HUES48 (cell line): ENCODE measurements at regions not wholly inside any gene's neighbourhood (a gene's known extent, or its start where the extent isn't known, plus 50 kb on each side); places are given as distances from the start of the nearest gene placed in this dataset.

Source experiments
- H3K27ac ChIP-seq: one replicate; pipeline ENCODE4 v1.7.0; 2013; ENCODE audit warnings: low read depth, low read length, inconsistent platforms
- H3K27me3 ChIP-seq: 2 replicates; pipeline ENCODE4 v1.6.1; 2013; ENCODE audit warnings: mild to moderate bottlenecking, low read length; ENCODE audit not compliant: control insufficient read depth, insufficient read depth
- H3K36me3 ChIP-seq: 2 replicates; pipeline ENCODE4 v1.6.1; 2013; ENCODE audit warnings: low read length; ENCODE audit not compliant: control insufficient read depth, insufficient read depth
- H3K4me1 ChIP-seq: 2 replicates; pipeline ENCODE4 v1.6.1; 2013; ENCODE audit warnings: mild to moderate bottlenecking, low read length; ENCODE audit not compliant: control insufficient read depth, insufficient read depth
- H3K4me3 ChIP-seq: 2 replicates; pipeline ENCODE4 v1.5.1; 2013; ENCODE audit warnings: mild to moderate bottlenecking, low read depth, low read length
- H3K9ac ChIP-seq: 2 replicates; pipeline ENCODE4 v1.6.1; 2013; ENCODE audit warnings: mild to moderate bottlenecking, low read depth, low read length, moderate library complexity
- H3K9me3 ChIP-seq: 2 replicates; pipeline ENCODE4 v1.6.1; 2013; ENCODE audit warnings: low read length; ENCODE audit not compliant: control insufficient read depth, insufficient read depth

DNA sequence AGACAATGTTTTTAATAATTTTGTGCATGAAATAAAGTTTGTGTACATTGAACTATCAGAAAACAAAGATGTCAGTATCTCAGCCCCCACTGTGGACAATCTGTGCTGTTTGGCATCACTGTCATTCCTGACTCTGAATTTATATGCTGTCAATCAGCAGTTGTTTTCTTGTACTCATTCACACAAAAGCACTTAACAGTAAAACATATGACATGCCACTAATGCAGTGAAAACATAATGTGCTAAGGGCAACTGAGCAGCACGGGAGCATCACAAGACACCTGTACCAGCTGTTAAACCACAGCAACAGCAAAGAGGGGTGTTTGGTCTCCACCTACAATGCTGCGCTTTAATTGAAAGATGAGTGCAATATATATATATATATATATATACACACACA is 647.8 kb upstream of the SLC35B3 start:
- no peaks in the 10 kb centered on the region for H3K36me3 ChIP-seq
- H3K9me3 ChIP-seq, result no peaks in the 10 kb centered on the region
- no peak overlapping the region for H3K9ac ChIP-seq
- H3K27ac ChIP-seq, result no peak overlapping the region
- H3K4me1 ChIP-seq, result peaks cover 10% of the 10 kb centered on the region
- no peaks in the 10 kb centered on the region for H3K27me3 ChIP-seq
- no peak overlapping the region for H3K4me3 ChIP-seq

DNA sequence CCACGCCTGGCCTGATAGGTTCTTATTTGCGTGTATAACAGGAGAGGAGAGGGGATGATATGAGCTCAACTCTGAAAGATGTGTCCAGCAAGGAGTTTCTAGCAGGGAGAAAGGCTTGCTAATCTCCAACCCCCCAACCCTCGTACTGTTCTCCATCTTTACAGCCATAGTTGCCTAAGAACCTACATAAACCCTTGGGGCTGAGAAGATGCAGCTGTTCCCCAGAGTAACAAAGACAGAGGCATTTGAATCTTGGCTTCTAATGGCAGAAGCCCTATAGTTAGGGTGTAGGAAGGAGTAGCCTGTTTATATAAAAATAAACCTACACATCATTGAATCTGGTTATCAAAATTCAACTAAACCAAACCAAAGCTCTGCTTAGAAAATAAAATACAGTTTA is 631.4 kb upstream of the SLC35B3 start:
- Histone ChIP-seq H3K36me3 (no peaks in the 10 kb centered on the region), H3K4me1 (no peaks in the 10 kb centered on the region)

DNA sequence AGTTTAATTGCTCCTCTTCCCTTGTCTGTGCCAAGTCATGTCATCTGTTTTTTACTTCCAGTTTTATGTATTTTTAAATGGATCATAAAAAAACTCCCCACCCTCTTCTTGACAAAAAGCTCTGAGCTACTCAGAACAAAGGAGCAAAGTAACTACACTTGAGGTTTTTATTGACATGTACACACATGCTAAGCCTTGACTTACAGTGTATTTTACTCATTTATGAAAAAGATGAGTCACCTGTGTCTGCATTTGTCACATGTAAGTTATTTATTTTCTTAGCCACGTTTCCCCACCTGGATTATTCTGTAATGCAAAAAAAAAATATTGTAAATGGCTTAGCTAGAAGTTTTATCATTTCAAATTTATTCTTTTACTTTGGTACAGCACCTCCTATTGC is 628.8 kb upstream of the SLC35B3 start:
- H3K9me3 ChIP-seq, result no peaks in the 10 kb centered on the region
- no peak overlapping the region for H3K4me3 ChIP-seq
- no peaks in the 10 kb centered on the region for H3K27me3 ChIP-seq
- no peaks in the 10 kb centered on the region for H3K4me1 ChIP-seq
- H3K27ac ChIP-seq, result no peak overlapping the region
- no peaks in the 10 kb centered on the region for H3K36me3 ChIP-seq
- no peak overlapping the region for H3K9ac ChIP-seq

More for the DNA sequence above, 631.4 kb upstream of the SLC35B3 start:
- H3K27me3 ChIP-seq, result no peaks in the 10 kb centered on the region
- H3K9me3 ChIP-seq, result no peaks in the 10 kb centered on the region
- H3K4me3 ChIP-seq, result no peak overlapping the region
- H3K27ac ChIP-seq, result no peak overlapping the region
- no peak overlapping the region for H3K9ac ChIP-seq

DNA sequence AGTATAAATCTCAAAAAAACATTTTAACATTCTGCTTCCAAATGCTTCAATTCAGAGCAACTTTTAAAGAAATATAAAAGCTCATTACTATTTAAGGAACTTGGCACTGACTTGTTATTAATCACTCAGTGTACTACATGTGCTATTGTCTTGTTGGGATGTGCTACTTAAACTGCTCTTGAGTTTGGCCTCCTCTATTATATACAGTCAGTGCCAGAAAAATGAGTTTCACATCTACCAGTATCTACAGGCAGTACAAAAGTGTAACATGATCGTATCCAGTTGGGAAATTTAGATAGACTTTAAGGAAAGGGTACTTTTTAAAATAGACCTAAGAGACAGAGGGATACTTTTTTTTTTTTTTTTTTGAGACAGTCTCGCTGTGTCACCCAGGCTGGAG is 627.3 kb upstream of the SLC35B3 start:
- Histone ChIP-seq H3K9me3 (no peaks in the 10 kb centered on the region), H3K27me3 (no peaks in the 10 kb centered on the region), H3K4me3 (no peak overlapping the region), H3K4me1 (no peaks in the 10 kb centered on the region), H3K27ac (no peak overlapping the region), H3K36me3 (no peaks in the 10 kb centered on the region), H3K9ac (no peak overlapping the region)

DNA sequence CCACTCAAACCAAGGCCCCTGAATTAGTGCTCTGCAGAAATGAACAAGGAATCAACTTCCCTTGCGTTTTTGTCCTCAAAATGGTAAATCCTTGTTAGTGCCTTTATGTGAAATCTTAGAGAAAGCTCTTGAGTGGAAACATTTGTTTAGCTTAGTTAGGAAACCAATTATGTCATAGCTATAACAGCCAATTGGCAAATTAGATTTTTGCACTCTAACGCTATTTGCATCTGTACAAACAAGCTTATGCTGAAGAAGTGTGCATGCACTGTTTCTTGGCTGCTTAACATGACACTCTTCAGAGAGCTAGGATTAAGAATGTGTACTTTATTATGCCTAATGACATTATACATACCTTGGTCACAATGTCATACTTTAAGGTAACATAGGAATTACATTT is 622.6 kb upstream of the SLC35B3 start:
- Histone ChIP-seq H3K27ac (no peak overlapping the region), H3K27me3 (no peaks in the 10 kb centered on the region), H3K4me3 (no peak overlapping the region)

DNA sequence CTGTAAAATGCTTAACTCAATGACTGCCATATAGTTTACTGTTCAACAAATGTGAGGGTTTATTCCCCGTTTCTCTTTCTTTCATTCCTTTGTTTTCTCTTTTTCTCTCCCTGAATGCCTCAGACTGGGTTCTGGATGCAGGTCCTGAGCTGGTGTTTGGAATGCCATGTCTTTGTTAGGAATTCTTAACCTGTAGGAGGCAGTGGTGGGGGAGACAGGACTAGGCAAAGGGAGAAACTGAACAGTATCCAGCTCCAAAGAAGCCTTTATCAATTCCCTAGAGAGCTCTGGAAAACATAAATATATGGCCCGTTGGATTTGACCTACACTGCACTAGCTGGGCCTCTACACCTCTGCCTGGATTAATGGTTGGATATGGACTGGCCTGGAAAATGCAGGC is 621.2 kb upstream of the SLC35B3 start:
- no peaks in the 10 kb centered on the region for H3K4me1 ChIP-seq

More for the DNA sequence above, 622.6 kb upstream of the SLC35B3 start:
- Histone ChIP-seq H3K36me3 (no peaks in the 10 kb centered on the region), H3K9me3 (no peaks in the 10 kb centered on the region), H3K4me1 (no peaks in the 10 kb centered on the region), H3K9ac (no peak overlapping the region)

DNA sequence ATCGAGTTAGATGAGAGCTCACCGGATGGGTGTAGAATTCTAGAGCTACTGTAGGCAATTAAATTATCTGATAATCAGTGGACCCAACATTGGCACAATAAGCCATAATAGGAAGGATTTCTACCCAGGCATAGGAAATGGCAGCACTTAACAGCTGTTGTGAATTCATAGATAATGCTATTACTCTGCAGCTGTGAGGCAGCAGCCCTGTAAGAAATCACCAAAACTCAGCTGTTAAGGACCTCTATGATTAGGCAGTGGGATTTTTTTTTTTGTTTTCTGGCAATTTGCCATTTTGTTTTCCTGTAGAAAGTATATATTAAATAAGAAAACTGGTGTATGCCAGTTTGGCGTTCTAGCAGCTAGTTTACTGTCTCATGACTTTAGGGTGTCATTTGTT is 609.1 kb upstream of the SLC35B3 start:
- Histone ChIP-seq H3K4me3 (no peak overlapping the region), H3K27ac (no peak overlapping the region), H3K27me3 (no peaks in the 10 kb centered on the region), H3K4me1 (no peaks in the 10 kb centered on the region), H3K36me3 (no peaks in the 10 kb centered on the region), H3K9me3 (no peaks in the 10 kb centered on the region), H3K9ac (no peak overlapping the region)

More for the DNA sequence above, 621.2 kb upstream of the SLC35B3 start:
- Histone ChIP-seq H3K36me3 (no peaks in the 10 kb centered on the region), H3K9me3 (no peaks in the 10 kb centered on the region), H3K27ac (no peak overlapping the region), H3K9ac (no peak overlapping the region), H3K27me3 (no peaks in the 10 kb centered on the region), H3K4me3 (no peak overlapping the region)

DNA sequence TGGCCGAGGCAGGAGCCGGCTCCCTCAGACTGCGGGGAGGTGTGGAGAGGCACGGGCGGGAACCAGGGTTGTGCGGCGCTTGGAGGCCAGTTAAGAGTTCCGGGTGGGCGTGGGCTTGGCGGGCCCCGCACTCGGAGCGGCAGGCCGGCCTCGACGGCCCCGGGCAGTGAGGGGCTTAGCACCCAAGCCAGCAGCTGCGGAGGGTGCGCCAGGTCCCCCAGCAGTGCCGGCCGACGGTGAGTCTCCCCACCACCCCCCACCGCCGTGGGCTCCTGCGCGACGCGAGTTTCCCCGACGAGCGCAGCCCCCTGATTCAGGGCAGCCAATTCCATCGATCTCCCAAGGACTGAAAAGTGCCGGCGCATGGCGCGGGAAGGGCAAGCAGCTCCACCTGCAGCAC is 605.4 kb upstream of the SLC35B3 start:
- no peak overlapping the region for H3K9ac ChIP-seq
- H3K27ac ChIP-seq, result no peak overlapping the region
- no peak overlapping the region for H3K4me3 ChIP-seq
- H3K36me3 ChIP-seq, result no peaks in the 10 kb centered on the region
- no peaks in the 10 kb centered on the region for H3K9me3 ChIP-seq
- no peaks in the 10 kb centered on the region for H3K4me1 ChIP-seq
- H3K27me3 ChIP-seq, result no peaks in the 10 kb centered on the region

DNA sequence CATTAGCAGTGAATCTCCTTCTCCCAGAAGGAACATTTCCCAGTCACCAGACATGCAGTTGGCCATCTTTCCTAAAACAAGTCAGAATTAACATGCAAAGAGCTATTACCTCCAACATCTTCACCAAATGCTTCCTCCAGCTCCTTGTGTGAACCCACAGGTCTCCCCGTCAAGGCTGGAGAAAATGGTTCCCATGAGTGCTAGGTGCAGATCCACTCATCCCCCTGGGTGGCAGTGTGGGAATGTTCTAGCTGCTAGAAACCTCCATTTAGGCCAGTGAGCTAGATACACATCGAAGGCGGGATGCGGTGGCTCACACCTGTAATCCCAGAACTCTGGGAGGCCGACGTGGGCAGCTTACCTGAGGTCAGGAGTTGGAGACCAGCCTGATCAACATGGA is 603.9 kb upstream of the SLC35B3 start:
- no peaks in the 10 kb centered on the region for H3K36me3 ChIP-seq
- no peak overlapping the region for H3K4me3 ChIP-seq
- no peaks in the 10 kb centered on the region for H3K27me3 ChIP-seq
- no peak overlapping the region for H3K9ac ChIP-seq
- no peaks in the 10 kb centered on the region for H3K9me3 ChIP-seq
- no peaks in the 10 kb centered on the region for H3K4me1 ChIP-seq
- no peak overlapping the region for H3K27ac ChIP-seq

DNA sequence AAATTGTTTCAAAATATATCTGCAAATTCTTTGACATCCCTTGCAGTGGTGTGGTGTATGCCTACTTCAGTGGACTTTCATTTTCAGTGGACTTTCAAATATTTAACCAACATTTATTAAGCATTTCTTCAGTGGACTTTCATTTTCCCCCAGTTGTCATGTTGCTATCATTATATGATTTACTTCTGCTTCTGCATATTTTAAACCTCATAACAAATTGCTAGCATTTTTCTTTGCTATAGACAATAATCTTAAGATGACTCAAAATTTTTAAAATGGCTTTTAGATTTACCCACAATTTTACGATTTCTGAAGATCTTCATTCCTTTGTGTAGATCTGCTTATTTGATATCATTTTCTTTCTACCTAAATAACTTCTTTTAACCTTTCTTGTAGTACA is 592.7 kb upstream of the SLC35B3 start:
- H3K9me3 ChIP-seq, result no peaks in the 10 kb centered on the region
- no peaks in the 10 kb centered on the region for H3K36me3 ChIP-seq
- H3K4me3 ChIP-seq, result no peak overlapping the region
- no peaks in the 10 kb centered on the region for H3K4me1 ChIP-seq
- no peak overlapping the region for H3K9ac ChIP-seq
- H3K27ac ChIP-seq, result no peak overlapping the region
- no peaks in the 10 kb centered on the region for H3K27me3 ChIP-seq

DNA sequence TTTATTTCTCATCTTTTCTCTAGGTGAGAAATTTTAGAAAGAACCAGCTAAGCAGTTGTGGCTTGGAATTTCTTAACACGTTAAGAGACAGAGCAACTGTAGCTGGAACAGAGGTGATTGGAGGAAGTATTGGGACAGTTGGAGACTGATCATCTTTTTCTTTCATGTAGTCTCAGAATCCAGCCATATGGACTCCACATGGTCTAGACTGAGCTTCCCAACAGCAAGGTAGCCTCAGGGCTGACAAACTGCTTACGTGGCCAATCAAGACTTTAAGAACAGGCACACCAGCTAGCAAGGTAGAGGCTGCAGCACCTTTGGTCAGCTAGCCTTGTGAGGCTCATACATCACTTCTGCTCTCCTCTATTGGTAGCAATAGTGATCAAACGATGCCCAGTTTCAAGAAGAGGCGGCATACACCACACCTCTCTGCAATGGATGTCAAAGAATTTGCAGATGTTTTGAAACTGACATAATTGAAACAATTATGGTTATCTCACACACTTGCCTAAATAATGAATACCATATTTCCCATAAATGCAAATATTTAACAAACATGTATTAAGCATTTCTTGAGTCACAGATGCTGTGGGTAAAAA is 590.5 kb upstream of the SLC35B3 start:
- Histone ChIP-seq H3K9me3 (no peaks in the 10 kb centered on the region), H3K9ac (no peak overlapping the region), H3K27me3 (no peaks in the 10 kb centered on the region), H3K27ac (no peak overlapping the region), H3K4me1 (no peaks in the 10 kb centered on the region), H3K36me3 (no peaks in the 10 kb centered on the region), H3K4me3 (no peak overlapping the region)

DNA sequence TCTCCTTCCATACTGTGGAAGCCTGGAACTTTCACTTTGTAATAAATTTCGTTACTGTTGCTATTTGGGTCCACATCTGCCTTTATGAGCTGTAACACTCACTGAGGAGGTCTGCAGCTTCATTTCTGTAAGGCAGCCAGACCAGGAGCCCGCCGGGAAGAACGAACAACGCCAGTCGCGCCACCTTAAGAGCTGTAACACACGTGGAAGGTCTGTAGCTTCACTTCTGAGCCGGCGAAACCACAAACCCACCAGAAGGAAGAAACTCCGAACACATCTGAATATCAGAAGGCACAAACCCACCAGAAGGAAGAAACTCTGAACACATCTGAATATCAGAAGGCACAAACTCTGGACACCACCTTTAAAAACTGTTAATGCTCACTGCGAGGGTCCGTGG is 589.9 kb upstream of the SLC35B3 start:
- H3K4me3 ChIP-seq, result no peak overlapping the region
- no peaks in the 10 kb centered on the region for H3K27me3 ChIP-seq
- H3K4me1 ChIP-seq, result no peaks in the 10 kb centered on the region

More for the DNA sequence above, 589.9 kb upstream of the SLC35B3 start:
- H3K36me3 ChIP-seq, result no peaks in the 10 kb centered on the region
- no peak overlapping the region for H3K9ac ChIP-seq
- H3K9me3 ChIP-seq, result no peaks in the 10 kb centered on the region
- no peak overlapping the region for H3K27ac ChIP-seq
